Fibroblast of skin of right quadriceps (primary cell): ENCODE measurements at regions not wholly inside any gene's neighbourhood (a gene's known extent, or its start where the extent isn't known, plus 50 kb on each side); places are given as distances from the start of the nearest gene placed in this dataset.

ENCODE experiments used
- DNase-seq: peaks from one replicate; pipeline ENCODE4 v3.0.0-alpha.2; 2013

DNA sequence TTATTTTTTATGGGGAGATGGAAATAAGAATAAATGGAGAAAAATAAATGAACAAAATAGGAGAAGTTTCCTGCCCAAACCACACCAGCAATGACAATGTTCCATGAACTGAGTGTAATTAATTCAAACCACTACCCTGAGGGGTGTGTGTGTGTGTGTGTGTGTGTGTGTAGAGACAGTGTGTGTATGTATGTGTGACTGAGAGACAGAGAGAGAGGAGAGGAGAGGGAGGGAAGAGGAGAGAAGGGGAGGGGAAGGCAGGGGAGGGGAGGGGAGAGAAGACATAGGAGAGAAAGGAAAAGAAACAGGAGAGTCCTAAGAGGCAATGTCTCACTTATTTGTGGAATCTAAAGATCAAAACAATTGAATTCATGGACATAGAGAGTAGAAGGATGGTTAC is 65.0 kb upstream of the POU2AF1 start:
- no peak for DNase-seq

DNA sequence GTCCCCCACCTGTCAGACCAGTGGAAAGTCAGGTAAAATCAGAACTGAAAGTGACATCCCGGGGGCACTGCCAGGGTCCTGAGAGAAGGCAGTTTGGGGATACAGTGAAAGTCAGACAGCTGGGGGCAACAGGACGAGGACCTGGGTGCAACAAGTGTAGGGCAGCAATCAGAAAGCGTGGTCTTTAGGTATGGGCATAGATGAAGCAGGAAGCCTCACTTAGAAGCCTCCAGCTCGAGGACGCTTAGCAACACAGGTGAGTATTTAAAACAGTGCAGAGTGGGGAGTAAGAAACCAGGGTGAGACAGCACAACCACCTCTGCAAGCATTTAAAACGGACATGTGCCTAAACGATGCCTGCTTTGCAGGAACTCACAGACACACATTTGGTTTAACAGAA is 64.6 kb upstream of the POU2AF1 start:
- no peak for DNase-seq

DNA sequence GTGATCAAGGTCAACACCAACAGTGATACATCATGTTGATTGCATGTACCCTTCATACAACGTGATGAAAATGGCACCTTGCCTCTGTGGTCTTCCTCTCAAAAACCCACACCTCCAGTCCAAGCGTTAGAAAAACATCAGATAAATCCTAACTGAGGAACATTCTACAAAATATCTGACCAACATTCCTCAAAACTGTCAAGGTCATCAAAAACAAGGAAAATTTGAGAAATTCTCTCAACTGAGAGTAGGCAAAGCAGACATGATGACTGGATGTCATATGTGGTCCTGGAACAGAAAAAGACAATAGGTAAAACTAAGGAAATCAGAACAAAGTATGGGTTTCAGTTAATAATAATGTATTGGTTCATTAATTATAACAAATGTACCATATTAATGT is 64.0 kb upstream of the POU2AF1 start:
- no peak for DNase-seq

DNA sequence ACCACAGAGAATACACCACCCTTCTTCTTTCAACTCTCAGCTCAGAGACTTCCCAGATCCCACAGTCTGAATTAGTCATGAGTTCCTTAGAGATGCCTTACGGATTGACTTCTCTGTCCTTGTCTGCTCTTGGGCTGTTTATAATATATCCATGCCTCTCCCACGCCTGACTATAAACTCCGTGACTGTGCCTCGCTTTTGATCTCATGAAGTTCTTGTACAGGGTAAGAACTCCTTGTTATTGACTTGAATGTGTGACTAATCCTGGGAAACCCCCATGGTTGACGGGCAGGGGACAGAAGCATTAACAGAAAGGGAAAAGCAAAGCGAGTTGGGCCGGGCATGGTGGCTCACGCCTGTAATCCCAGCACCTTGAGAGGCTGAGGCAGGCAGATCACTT is 62.4 kb upstream of the POU2AF1 start:
- peak; percentile 53 for DNase-seq

DNA sequence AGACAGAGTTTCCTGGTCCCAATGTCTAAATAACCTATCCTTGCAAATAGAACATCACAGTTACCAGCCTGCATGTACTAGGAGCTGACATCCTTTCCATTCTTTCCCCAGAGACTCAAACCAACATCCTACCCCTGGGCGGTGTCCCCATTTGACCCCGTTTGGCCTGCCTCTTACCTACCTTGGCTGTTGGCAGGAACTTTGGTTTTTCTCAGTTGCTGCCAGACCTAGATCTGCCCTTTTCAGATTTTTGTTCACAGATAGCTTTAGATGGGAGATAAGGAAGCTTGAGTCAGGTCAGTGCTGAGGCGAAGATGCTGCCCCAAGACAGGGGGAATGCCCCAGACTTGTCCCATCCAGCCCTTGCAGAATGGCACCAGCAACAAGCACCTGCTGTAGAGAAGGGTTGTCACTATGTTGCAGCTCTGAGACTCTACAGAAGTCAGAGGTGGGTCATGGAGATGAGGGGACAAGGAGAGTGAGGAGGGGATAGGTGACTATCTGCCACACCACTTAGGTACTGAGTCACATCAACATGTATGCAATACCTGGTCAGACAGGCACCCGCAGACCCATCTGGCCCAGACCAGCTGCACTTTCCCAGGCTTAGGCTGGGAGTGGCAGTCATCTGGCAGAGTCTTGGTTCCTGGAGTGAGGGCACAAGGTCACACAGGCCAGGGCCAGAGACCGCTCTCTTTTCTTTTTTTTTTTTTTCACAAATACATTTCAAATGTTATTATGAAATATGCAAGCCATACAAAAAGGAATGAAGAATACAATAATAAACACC is 61.5 kb upstream of the POU2AF1 start:
- DNase-seq, result no peak

DNA sequence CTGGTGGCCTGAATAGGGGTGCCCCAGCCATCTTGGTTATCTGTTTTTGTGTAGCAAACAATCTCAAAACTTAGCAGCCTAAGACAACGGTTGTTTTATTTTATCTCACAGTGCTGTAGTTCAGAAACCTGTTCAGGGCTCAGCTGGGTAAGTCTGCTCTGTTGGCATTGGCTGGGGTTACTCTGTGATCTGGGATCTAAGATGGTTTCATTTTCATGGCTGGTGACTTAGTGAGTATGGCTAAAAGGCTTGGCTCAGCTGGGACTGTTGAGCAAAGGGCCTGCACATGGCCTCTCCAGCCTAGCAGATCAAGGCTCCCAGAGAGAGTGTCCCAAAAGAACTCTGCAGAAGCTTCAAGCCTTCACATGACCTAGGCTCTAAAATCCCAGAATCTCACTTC is 60.8 kb upstream of the POU2AF1 start:
- no peak for DNase-seq

DNA sequence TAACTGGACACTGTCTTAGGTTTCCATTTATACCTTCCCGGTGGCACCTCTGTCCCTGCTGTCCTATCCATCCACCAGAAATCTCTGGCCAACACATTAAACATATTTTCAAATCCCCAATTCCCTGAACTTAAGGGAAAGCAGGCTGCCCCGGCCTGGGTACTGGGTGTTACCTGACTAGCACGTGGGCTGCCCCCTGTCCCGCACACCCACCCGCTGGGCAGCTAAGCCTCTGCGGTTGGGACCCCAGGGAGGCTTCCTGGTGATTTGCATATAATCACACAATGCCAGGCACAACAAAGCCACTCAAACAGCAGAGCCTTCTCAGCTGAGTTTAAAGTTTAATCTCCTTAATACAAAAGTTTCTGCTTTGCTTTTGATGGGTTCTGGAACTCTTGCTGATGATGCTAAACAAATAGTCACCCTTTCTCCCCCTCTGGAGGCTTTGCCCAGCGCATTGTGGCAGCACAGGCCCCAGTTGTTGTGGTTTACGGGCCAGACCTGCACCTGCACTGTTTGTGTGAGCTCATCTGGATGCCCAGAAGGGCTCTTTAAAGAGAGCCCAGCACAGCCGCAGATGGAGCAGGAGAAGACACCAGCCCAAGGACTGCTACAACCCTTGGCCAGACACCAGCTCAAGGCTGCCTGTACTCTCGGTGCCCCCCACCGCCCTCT is 59.9 kb upstream of the POU2AF1 start:
- DNase-seq, result no peak

DNA sequence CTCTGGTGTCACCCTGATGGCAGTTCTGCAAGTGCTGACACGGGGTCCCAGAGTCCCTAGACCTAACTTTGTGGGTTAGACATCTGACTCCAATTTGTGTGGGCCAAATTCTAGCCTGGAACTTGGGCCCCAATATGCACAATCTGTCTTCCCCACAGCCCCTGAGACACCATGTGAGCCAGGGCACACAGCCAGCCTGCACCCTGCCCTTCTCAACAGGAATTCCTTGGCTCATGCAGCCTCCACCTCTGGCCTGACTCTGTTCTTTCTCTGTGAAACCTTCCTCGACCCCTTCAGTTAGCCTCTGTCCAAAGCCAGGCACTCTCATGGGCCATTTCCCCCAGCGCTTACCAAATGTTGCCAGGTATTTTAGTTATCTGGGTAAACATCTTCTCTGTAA is 59.1 kb upstream of the POU2AF1 start:
- DNase-seq, result no peak

GRCh38 chr11:111435046-111435698 is 56.1 kb upstream of the POU2AF1 start:
- no peak for DNase-seq

DNA sequence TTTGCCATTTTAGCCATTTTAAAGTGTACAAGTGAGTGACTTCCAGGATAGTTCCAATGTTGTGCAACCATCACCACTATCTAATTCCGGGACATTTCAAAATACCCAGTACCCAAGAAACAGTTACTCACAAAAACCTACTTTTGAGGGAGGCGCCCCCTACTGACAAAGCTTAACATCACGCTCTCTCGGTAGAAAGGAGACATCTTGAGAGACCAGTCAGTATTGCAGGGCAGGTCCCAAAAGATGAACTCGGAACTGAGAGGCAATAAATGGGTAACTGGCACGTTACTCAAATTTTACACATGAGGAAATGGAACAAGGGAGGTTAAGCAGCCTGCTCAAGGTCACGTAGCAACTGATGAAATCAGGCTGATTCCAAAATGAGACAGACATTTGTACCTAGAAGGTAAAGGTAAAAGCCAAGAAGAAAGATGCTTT is 50.0 kb upstream of the POU2AF1 start:
- peak; percentile 36 for DNase-seq
